ENCODE measurements at regions not wholly inside any gene's neighbourhood (a gene's known extent, or its start where the extent isn't known, plus 50 kb on each side); places are given as distances from the start of the nearest gene placed in this dataset.

- Histone ChIP-seq H3K4me1 (ENCODE audit: insufficient read depth, low read length) (peaks cover 12% of the 10 kb centered on the region), H3K27me3 (ENCODE audit: insufficient read depth, low read length) (peaks cover 12% of the 10 kb centered on the region), H3K4me3 (ENCODE audit: low read length) (peak overlapping the region; percentile 67), H2AFZ (ENCODE audit: low read depth, low read length) (peak overlapping the region; percentile 98), H3K9me3 (ENCODE audit: low read length) (no peaks in the 10 kb centered on the region), H3K36me3 (ENCODE audit: insufficient read depth, low read length) (no peaks in the 10 kb centered on the region)
Observed at GRCh38 chr12:77325511-77326236, 260.3 kb upstream of the E2F7 start.

- Histone ChIP-seq H3K27me3 (ENCODE audit: insufficient read depth, low read length) (peaks cover 12% of the 10 kb centered on the region), H3K4me1 (ENCODE audit: insufficient read depth, low read length) (peaks cover 12% of the 10 kb centered on the region), H3K36me3 (ENCODE audit: insufficient read depth, low read length) (no peaks in the 10 kb centered on the region), H3K4me3 (ENCODE audit: low read length) (peak overlapping the region; percentile 67), H2AFZ (ENCODE audit: low read depth, low read length) (peak overlapping the region; percentile 98), H3K9me3 (ENCODE audit: low read length) (no peaks in the 10 kb centered on the region)
Observed at GRCh38 chr12:77324763-77325468, 259.5 kb upstream of the E2F7 start.

- Histone ChIP-seq H3K27me3 (ENCODE audit: insufficient read depth, low read length) (peaks cover 12% of the 10 kb centered on the region), H3K9me3 (ENCODE audit: low read length) (no peaks in the 10 kb centered on the region), H3K4me1 (ENCODE audit: insufficient read depth, low read length) (peaks cover 13% of the 10 kb centered on the region), H2AFZ (ENCODE audit: low read depth, low read length) (peak overlapping the region; percentile 98), H3K36me3 (ENCODE audit: insufficient read depth, low read length) (no peaks in the 10 kb centered on the region), H3K4me3 (ENCODE audit: low read length) (peak overlapping the region; percentile 67)
Observed at GRCh38 chr12:77324416-77324762, 259.0 kb upstream of the E2F7 start.

GRCh38 chr12:77323788-77324415 is 258.5 kb upstream of the E2F7 start:
- Histone ChIP-seq H2AFZ (ENCODE audit: low read depth, low read length) (peak overlapping the region; percentile 98), H3K27me3 (ENCODE audit: insufficient read depth, low read length) (peaks cover 12% of the 10 kb centered on the region), H3K9me3 (ENCODE audit: low read length) (no peaks in the 10 kb centered on the region), H3K4me3 (ENCODE audit: low read length) (peak overlapping the region; percentile 67), H3K36me3 (ENCODE audit: insufficient read depth, low read length) (no peaks in the 10 kb centered on the region), H3K4me1 (ENCODE audit: insufficient read depth, low read length) (peaks cover 16% of the 10 kb centered on the region)

GRCh38 chr12:77319166-77319565 is 253.8 kb upstream of the E2F7 start:
- no peaks in the 10 kb centered on the region for H3K9me3 ChIP-seq (ENCODE audit: low read length)
- H3K36me3 ChIP-seq (ENCODE audit: insufficient read depth, low read length): no peaks in the 10 kb centered on the region
- H3K4me3 ChIP-seq (ENCODE audit: low read length): no peak overlapping the region
- no peak overlapping the region for H2AFZ ChIP-seq (ENCODE audit: low read depth, low read length)
- H3K4me1 ChIP-seq (ENCODE audit: insufficient read depth, low read length): peaks cover 7% of the 10 kb centered on the region
- peaks cover 4% of the 10 kb centered on the region for H3K27me3 ChIP-seq (ENCODE audit: insufficient read depth, low read length)

- peaks cover 7% of the 10 kb centered on the region for H3K4me1 ChIP-seq (ENCODE audit: insufficient read depth, low read length)
- no peak overlapping the region for H2AFZ ChIP-seq (ENCODE audit: low read depth, low read length)
- no peaks in the 10 kb centered on the region for H3K36me3 ChIP-seq (ENCODE audit: insufficient read depth, low read length)
- H3K9me3 ChIP-seq (ENCODE audit: low read length): no peaks in the 10 kb centered on the region
- no peaks in the 10 kb centered on the region for H3K27me3 ChIP-seq (ENCODE audit: insufficient read depth, low read length)
- H3K4me3 ChIP-seq (ENCODE audit: low read length): no peak overlapping the region
Observed at GRCh38 chr12:77315407-77315806, 250.0 kb upstream of the E2F7 start.

- H3K27me3 ChIP-seq (ENCODE audit: insufficient read depth, low read length): no peaks in the 10 kb centered on the region
- no peaks in the 10 kb centered on the region for H3K9me3 ChIP-seq (ENCODE audit: low read length)
- H2AFZ ChIP-seq (ENCODE audit: low read depth, low read length): no peak overlapping the region
Observed at GRCh38 chr12:77314378-77315052, 249.1 kb upstream of the E2F7 start.

GRCh38 chr12:77308056-77308455 is 242.7 kb upstream of the E2F7 start:
- Histone ChIP-seq H3K27me3 (ENCODE audit: insufficient read depth, low read length) (no peaks in the 10 kb centered on the region), H3K4me3 (ENCODE audit: low read length) (no peak overlapping the region), H3K9me3 (ENCODE audit: low read length) (no peaks in the 10 kb centered on the region), H2AFZ (ENCODE audit: low read depth, low read length) (no peak overlapping the region), H3K4me1 (ENCODE audit: insufficient read depth, low read length) (peaks cover 1% of the 10 kb centered on the region), H3K36me3 (ENCODE audit: insufficient read depth, low read length) (no peaks in the 10 kb centered on the region)

More at GRCh38 chr12:77314378-77315052, 249.1 kb upstream of the E2F7 start:
- H3K4me3 ChIP-seq (ENCODE audit: low read length): no peak overlapping the region
- H3K4me1 ChIP-seq (ENCODE audit: insufficient read depth, low read length): peaks cover 7% of the 10 kb centered on the region
- H3K36me3 ChIP-seq (ENCODE audit: insufficient read depth, low read length): no peaks in the 10 kb centered on the region

GRCh38 chr12:77300811-77301210 is 235.4 kb upstream of the E2F7 start:
- H3K36me3 ChIP-seq (ENCODE audit: insufficient read depth, low read length): no peaks in the 10 kb centered on the region
- no peaks in the 10 kb centered on the region for H3K4me1 ChIP-seq (ENCODE audit: insufficient read depth, low read length)
- no peaks in the 10 kb centered on the region for H3K9me3 ChIP-seq (ENCODE audit: low read length)
- no peak overlapping the region for H2AFZ ChIP-seq (ENCODE audit: low read depth, low read length)
- H3K27me3 ChIP-seq (ENCODE audit: insufficient read depth, low read length): no peaks in the 10 kb centered on the region
- H3K4me3 ChIP-seq (ENCODE audit: low read length): no peak overlapping the region

GRCh38 chr12:77299910-77300669 is 234.7 kb upstream of the E2F7 start:
- H3K27me3 ChIP-seq (ENCODE audit: insufficient read depth, low read length): no peaks in the 10 kb centered on the region
- no peaks in the 10 kb centered on the region for H3K4me1 ChIP-seq (ENCODE audit: insufficient read depth, low read length)
- H3K9me3 ChIP-seq (ENCODE audit: low read length): no peaks in the 10 kb centered on the region
- no peaks in the 10 kb centered on the region for H3K36me3 ChIP-seq (ENCODE audit: insufficient read depth, low read length)
- no peak overlapping the region for H3K4me3 ChIP-seq (ENCODE audit: low read length)
- no peak overlapping the region for H2AFZ ChIP-seq (ENCODE audit: low read depth, low read length)

- Histone ChIP-seq H3K27me3 (ENCODE audit: insufficient read depth, low read length) (no peaks in the 10 kb centered on the region), H3K4me1 (ENCODE audit: insufficient read depth, low read length) (no peaks in the 10 kb centered on the region), H2AFZ (ENCODE audit: low read depth, low read length) (no peak overlapping the region), H3K4me3 (ENCODE audit: low read length) (no peak overlapping the region), H3K9me3 (ENCODE audit: low read length) (no peaks in the 10 kb centered on the region), H3K36me3 (ENCODE audit: insufficient read depth, low read length) (no peaks in the 10 kb centered on the region)
Observed at GRCh38 chr12:77299001-77299400, 233.6 kb upstream of the E2F7 start.

GRCh38 chr12:77294016-77294415 is 228.6 kb upstream of the E2F7 start:
- H3K9me3 ChIP-seq (ENCODE audit: low read length): no peaks in the 10 kb centered on the region
- no peak overlapping the region for H2AFZ ChIP-seq (ENCODE audit: low read depth, low read length)
- H3K36me3 ChIP-seq (ENCODE audit: insufficient read depth, low read length): no peaks in the 10 kb centered on the region
- no peak overlapping the region for H3K4me3 ChIP-seq (ENCODE audit: low read length)
- no peaks in the 10 kb centered on the region for H3K27me3 ChIP-seq (ENCODE audit: insufficient read depth, low read length)
- no peaks in the 10 kb centered on the region for H3K4me1 ChIP-seq (ENCODE audit: insufficient read depth, low read length)
